NOMO-1 (cell line): ENCODE measurements at regions not wholly inside any gene's neighbourhood (a gene's known extent, or its start where the extent isn't known, plus 50 kb on each side); places are given as distances from the start of the nearest gene placed in this dataset.
A peak's percentile ranks its signal among the peaks of the same experiment; 100 is the strongest.

ENCODE experiments used
- DNase-seq, 2 experiments: peaks; one replicate each; lab custom pipeline; 2025; ENCODE audit not compliant: unreplicated experiment in 2 of 2; lab: John Stamatoyannopoulos, UW

DNA sequence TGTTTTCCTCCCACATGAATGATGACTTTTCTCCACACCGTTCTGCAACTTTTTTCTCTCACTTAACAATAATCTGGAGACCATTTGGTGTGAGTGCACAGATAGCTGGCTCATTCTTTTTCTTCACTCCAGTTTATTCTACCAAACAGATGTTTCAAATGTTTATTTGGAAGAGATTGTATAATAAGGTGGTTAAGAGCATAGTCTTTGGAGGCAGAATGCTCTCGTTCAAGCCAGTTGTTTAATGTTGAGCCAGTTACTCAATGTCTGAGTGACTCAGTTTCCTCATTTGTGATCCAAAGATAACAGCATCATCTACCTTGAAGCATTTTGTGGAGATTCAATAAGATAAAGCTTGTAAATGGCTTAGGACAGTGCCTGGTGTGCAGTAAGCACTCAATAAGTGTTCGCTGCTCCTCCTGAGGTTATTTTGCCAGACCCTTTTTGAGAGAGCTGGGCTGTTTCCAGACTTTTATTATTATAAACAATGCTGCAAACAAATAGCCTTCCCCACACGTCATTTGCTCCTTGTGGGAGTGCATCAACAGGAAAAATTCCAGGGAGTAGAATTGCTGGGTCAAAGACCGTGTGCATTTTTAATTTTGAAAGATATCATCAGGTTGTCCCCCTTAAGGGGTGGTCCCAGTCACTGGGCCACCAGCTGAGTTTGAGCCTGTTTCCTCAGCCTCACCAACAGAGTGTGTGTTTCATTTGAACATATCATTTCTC, 70.6 kb downstream of the VEGFA start:
- no peak for DNase-seq

- peak; percentile 22 to 54 for DNase-seq
Observed at GRCh38 chr6:43838276-43839036, 68.4 kb downstream of the VEGFA start.

- no peak for DNase-seq
Observed at GRCh38 chr6:43837507-43837906, 67.5 kb downstream of the VEGFA start.

GRCh38 chr6:43836507-43837240, 66.7 kb downstream of the VEGFA start:
- DNase-seq, result no peak
